ENCODE measurements at regions not wholly inside any gene's neighbourhood (a gene's known extent, or its start where the extent isn't known, plus 50 kb on each side); places are given as distances from the start of the nearest gene placed in this dataset.

GRCh38 chr15:38886315-38887163, 321.9 kb upstream of the RASGRP1 start:
- no peak for DNase-seq (ENCODE audit: low spot score)

DNA sequence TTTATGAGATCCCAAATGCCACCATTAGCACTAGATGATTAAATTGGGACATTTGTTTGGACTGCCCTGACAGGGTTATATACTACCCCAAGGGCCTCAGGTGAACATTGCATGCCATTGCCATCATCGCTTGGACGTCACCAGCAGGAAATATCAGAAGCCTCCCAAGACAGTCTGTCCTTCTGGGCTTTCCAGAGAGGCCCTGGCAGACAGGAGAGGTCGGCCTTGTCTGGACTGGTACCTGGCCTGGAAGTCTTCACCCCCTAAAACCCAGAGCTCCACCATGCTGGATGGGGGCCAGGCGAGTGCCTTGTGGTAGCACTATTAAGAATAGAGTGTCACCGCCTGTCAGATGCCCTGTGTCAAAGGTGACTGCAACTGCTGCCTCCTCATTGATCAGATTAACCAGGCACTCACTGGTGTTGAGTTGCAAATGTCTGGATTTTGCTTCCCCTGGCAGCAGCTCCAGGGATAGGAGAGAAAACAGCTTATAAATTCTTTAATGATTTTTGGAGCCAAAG, 324.1 kb upstream of the RASGRP1 start:
- DNase-seq (ENCODE audit: low spot score): no peak

DNA sequence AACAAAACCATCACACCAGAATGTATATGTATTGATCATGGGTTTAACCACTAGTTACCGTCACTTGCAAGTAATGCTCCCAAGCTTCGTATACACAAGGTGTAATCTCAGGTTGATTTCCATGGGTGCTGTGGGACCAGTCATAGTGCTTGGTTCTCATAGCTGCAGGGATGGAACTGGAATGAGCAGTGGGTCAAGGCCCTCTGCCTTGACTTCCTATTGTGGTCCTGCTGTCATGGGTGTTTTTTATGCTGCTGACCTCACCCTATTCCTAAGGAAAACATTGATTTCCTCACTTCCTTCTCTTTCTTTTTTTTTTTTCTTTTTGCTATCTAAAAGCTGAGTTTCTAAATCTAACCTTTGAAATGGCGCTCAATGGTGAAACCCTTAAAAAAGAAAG, 325.6 kb upstream of the RASGRP1 start:
- no peak for DNase-seq (ENCODE audit: low spot score)

- DNase-seq (ENCODE audit: low spot score): no peak
Observed at GRCh38 chr15:38893925-38894242, 329.3 kb upstream of the RASGRP1 start.

DNA sequence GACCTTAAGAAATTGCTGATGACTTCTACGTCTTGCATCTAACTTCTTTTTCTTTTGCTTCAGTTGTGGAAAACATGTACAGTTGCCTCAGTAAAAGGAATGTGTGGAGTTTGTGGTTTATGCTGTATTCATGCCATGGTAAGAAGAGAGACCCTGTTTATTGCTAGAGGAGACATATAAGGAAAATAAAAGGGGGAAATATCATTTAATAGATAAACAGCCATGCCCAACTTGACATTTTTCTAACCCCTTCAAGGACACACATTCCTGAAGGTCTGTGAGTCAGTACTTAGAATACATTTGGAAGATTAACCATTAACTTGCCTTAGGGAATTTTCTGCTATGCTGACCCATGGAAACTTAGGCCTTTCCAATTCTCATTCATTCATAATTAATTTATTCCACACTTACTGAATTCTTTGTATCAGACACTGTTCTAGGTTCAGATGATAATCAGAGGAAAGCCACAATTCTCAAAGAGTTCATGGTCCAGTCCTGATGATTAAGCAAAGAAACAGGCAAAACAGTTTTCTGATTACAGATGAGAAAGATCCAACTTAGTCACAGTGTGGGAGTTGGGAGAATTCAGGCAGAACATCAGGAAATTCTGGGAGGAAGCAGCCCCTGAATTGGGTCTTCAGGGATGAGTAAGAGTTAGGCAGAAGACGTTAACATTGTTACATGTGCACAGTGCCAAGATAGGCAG, 329.8 kb upstream of the RASGRP1 start:
- peak; percentile 87 for DNase-seq (ENCODE audit: low spot score)

DNA sequence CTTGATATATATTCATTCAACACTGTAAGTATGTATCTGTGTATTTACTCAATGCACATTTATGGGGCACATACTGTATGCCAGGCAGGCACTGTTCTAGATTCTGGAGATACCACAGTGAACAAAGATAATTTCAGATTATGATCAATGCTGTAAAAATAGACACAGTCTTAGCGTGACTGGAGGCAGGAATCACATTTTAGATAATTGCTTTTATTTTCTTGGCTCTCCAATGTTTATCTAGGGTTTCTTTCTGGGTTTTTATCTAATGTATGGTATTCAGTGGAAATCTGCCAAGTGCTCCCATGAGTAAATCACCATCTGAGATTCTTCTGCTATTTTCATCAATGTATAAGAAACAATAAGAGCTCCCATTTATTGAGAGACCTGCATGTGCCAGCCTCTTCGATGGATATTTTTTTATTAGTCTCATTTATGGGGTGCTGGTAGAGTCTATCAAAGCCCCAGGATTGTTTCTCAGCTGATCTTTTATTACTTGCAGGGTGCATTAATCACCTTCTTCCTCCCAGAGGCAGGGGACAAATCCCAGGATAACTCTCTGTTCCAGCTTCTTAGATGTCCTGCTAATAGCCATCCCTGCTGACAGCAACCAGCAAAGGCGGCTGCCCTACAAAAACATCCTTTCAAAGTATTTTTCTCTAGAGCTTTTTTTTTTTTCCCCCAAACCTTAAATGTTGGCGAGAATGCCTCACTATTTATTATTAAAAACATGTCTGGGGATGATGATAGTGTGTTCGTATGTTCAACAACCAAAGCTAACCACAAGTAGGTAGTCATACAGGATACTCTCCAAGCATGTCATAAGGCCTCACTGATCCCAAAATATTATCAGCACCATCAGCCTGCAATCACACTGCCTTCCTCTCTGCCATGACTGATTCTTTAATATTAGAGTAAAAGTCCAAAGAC, 331.0 kb upstream of the RASGRP1 start:
- DNase-seq (ENCODE audit: low spot score): peak; percentile 8

DNA sequence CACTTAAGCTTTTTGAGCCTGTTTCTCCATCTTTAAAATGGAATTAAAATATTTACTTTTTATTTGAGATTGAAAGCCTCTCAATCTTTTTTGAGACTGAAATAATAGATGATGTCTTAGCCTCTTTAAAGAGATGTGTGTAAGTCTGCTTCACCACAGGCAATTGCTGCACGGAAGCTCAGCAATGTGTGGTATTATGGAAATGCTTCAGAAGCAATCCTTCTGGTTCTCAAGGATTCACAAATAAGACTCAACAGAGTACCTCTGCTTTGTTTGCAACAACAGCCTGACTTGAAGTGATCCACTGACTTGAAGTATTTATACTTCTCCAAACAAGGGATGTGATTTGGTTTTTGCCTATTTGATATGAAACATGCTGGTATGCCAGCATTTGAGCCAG, 332.0 kb upstream of the RASGRP1 start:
- no peak for DNase-seq (ENCODE audit: low spot score)

DNA sequence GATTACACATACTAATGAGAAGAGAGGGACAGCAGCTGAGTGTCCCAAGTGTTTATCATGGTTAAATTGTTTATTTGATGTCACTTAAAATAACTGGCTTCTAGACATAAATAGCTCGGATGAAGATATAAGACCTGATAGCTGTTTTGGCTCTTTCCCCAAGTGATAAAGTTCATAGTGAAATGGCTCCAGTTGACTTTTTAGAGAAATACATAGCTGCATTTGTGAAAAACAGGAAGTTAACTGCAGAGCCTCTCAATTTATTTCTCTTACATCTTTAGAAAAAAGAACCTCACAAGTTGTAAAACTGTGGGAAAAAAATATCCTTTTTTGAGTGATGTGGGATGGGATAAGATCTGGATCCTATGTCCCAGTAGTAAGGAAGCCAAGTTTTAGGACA, 332.9 kb upstream of the RASGRP1 start:
- DNase-seq (ENCODE audit: low spot score): no peak

DNA sequence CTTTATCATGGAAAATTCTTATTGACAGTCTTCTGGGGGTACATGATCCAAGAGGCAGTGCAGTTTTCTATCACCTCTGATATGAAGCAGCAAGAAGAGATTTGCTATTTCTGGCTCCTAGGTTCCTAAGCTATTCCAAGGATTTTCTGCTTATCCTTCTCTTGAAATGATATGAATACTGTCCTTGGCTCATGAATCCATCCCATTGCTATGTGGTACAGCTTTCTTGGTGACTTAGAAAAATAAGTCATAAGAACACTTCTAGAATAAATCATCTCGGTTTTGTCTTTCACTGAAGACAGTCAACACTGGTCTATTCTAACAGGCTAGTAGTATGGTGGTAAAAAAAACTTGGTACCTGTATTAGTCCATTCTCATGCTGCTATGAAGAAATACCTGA, 333.6 kb upstream of the RASGRP1 start:
- no peak for DNase-seq (ENCODE audit: low spot score)

- DNase-seq (ENCODE audit: low spot score): no peak
Observed at GRCh38 chr15:38899300-38899699, 334.7 kb upstream of the RASGRP1 start.

GRCh38 chr15:38904298-38904697, 339.7 kb upstream of the RASGRP1 start:
- no peak for DNase-seq (ENCODE audit: low spot score)

- no peak for DNase-seq (ENCODE audit: low spot score)
Observed at GRCh38 chr15:38905632-38906031, 341.0 kb upstream of the RASGRP1 start.

- no peak for DNase-seq (ENCODE audit: low spot score)
Observed at GRCh38 chr15:38920966-38921365, 356.4 kb upstream of the RASGRP1 start.

DNA sequence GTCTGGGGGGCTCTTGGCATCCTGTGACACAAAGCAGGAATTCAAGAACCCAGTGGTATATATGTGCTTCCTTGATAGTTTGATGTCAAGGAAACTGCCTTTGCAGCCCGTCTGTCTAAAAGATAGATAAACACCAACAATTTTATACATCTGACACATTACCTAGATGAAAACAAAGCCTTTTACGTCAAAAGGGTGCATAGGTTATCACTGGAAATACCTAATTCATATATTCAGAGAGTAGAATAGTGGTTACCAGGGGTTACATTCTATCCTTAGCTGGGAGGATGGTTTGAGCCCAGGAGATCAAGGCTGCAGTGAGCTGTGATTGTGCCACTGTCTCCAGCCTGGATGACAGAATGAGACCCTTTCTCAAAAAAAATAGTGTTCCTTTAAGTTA, 356.9 kb upstream of the RASGRP1 start:
- no peak for DNase-seq (ENCODE audit: low spot score)

DNA sequence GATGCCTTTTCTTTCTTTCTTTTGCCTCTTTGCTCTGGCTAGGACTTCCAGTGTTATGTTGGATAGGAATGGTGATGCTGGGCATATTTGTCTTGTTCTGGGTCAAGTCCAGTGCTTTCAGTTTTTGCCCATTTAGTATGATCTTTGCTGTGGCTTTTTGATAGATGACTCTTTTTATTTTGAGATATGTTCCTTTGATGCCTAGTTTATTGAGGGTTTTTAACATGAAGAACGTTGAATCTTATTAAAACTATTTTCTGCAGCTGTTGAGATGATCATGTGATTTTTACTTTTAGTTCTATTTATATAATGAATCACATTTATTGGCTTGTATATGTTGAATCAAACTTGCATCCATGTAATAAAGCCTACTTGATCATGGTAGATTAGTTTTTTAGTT, 363.8 kb upstream of the RASGRP1 start:
- DNase-seq (ENCODE audit: low spot score): no peak

GRCh38 chr15:38930851-38931572, 366.4 kb upstream of the RASGRP1 start:
- no peak for DNase-seq (ENCODE audit: low spot score)

DNA sequence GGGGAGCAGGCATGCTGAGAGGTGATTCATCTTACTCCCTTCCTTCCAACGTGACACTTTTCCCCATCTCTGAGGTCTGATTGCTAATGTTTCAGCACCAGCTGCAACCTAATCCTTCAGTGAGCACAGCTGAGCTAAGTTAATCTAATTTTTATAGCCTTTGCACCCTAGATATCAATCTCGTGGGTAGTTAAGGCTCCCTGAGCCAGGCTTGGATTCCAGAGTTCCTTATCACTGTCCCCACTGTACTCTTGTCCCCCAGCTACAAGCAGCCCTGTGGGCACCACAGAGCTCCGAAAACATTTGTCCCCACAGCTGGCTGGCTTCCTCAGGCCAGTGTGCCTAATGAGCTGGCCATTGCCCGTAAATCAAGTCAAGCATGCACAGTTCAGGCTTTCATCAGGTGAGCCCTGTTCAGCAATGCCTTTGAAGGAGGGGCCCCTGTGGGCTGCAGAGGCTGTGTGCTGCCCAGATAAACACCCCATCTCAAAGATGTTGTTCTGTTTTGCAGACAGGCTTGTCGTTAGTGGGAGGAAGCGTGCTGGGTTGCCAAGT, 376.9 kb upstream of the RASGRP1 start:
- DNase-seq (ENCODE audit: low spot score): no peak

DNA sequence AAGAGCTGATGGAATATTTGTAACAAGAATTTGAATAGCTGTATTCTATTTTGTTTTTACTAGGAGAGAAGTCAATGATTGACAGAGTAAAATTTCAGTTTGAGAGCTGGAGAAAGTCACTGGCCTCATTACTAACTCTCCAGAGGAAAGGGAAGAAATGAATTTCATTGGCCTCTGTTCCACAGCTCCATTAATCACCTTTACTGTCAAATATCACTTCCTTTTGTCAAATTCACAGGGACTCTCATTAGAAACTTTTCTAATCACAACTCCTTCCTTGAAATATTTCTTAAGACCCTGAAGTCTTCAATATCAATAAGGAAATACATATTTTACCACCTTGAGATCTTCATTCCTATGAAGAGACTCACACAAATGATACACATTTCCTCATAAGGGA, 379.9 kb upstream of the RASGRP1 start:
- DNase-seq (ENCODE audit: low spot score): no peak

- no peak for DNase-seq (ENCODE audit: low spot score)
Observed at GRCh38 chr15:38945551-38946298, 381.1 kb upstream of the RASGRP1 start.

GRCh38 chr15:38954090-38954489, 389.5 kb upstream of the RASGRP1 start:
- no peak for DNase-seq (ENCODE audit: low spot score)

- no peak for DNase-seq (ENCODE audit: low spot score)
Observed at GRCh38 chr15:38961456-38961855, 396.8 kb upstream of the RASGRP1 start.
